HG02798 (cell line): ENCODE measurements at regions not wholly inside any gene's neighbourhood (a gene's known extent, or its start where the extent isn't known, plus 50 kb on each side); places are given as distances from the start of the nearest gene placed in this dataset.

Experiments used
- ATAC-seq: cut with Tn5 transposase; IDR thresholded peaks from one replicate; pipeline ENCODE4 v1.9.1; 2021; ENCODE audit warnings: mild to moderate bottlenecking; ENCODE audit not compliant: unreplicated experiment, poor library complexity

DNA sequence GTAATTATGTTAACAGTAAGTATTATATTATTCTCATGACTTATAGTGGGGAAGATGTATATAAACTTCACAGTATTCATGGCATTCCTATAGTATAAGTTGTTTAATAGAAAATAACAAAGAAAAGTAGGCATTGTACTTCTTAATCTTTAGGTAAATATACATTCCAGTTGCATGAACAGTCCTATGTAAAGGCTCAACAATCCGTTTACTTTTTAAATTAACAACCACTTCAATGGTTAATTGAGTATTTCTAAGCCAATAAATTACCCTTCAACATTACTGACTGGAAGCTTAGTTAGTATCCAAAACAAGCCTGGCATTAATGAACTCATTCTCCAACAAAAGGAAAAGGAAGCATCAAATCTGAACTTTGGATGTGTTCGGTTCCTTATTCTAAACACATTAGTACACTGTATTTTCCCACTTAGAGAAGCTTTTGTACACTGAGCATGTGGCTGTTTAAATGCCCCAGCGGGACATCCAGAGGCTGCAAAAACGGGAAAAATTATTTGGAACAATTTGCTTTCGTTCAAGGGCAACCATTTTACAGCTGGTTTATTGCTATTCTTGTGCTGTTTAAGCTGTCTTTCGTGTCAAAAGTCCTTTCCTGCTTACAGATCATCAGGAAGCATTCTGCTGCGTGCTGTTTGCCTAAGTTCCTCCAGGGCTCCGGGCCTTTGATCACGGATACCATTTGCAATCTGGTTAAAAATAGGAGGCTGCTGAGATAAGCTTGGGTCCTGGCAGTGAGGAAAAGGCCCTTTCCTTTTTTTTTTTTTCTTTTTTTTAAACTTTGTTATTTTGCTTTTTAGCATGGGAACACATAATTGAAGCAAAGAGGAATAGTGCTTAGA lies 460.3 kb downstream of the SPRY1 start:
- no peak for ATAC-seq

DNA sequence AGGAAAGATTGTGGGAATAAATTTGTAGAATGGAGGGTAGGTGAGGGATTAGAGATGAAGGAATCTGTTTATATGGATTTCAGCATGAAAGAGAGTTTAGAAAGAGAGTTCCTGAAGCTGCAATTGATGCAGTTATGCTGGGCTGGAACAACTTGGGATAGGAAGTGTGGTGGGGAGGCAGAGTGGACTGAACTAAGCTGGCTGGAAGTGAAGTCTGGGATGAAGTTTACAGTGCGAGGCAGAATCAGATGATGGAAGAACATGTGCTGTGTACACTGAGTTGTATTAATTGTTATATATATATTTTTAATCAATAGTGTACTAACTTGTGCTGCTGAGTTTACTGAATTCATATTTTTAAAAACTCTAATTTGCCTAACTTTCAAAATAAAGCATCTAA lies 461.9 kb downstream of the SPRY1 start:
- ATAC-seq = no peak

DNA sequence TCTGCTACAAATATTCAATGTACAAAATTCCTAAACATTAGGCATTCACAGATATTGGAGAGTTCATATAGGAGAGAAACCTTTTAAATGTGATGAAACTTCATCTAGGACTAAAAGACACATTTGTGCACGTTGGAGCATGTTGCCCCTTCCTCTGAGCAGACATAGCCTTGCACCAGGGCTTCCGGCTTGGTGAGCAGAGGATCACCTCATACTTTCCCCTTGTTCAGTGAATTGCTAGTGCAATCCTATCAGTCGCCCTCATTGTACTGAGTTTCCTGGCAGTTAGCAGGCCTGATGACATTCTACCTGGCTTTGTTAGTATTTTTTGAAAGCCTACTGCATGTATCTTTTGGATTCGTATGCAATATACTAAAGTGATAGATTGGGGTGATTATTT lies 466.2 kb downstream of the SPRY1 start:
- no peak for ATAC-seq

DNA sequence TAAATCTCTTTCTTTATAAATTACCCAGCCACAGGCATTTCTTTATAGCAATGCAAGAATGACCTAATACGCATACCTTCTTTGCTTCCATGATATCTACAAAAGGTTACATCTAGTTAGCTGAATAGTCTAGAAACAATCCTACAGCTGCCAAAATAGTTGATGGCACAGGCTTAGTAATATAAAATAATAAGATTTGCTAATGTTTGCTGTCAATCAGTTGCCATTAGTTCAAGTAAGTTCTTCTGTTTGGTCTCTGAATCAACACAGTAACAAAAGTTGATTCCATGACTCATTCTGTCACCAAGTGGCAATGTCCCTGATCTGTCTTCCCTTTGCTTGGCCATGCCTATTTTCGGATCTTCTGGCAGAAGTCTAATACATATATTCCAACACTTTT lies 470.2 kb downstream of the SPRY1 start:
- ATAC-seq = no peak

DNA sequence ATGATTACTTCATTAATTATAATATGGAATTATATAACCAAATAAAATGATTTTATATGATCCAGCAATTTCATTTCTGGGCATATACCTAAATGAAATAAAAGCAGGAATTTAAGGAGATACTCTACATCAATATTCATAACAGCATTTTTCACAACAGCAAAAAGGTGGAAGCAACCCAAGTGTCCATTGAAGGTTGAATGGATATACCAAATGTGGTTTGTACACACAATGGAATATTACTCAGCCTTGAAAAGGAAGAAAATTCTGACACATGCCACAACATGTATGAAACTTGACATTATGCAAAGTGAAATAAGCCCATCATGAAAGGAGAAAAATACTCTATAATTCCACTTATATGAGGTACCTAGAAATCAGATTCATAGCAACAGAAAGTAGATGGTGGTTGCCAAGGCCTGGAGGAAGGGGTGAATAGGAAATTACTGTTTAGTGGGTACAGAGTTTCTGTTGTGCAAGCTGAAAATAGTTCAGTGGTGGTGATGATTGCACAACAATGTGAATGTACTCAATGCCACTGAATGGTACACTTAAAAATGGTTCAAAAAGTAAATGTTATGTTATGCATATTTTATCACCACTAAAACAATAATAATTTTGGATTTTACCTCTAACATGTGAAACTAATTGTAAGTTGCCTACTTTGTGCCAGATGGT lies 471.5 kb downstream of the SPRY1 start:
- no peak for ATAC-seq

DNA sequence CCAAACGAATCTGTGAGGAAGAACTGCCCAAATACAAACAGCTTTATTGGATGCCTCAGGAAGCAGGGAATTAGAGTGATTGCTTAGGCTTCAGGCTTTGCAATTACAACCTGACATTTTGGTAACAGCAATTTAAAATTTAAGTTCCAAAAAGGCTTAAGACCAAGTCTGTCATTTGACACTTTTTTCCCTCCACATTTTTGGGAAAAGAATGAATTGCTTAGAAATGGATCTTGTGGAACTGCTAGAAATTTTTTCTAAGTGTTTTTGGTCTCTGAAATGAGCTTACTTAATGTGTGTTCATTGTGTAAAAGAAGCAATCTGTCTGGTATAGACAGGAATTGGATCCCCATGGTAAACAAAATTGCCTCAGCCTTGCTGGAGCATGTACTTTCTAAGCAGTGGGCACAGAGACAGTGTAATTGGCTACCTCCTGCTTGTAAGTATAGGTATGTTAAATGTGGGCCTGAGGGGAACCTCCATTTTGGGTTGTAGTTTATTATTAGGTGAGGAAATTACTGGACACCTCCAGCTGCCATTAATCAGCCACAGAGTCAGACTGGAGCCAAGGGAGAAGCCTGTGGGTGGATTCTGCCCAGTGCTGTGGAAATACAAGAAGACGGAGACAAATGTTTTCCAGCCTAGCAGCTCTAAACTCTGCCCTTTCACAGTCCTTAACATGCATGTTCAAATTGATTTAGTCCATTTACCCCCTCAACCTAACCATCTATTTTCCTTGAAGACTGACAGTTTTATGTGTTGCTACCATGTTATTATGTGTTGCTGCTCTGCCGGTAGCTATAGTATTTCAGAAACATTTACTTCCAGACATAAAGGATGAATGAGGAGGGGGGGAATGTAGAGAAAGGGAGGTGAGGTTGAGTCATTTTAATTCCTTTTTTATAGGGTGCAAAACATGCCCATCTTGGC lies 473.0 kb downstream of the SPRY1 start:
- ATAC-seq = no peak

DNA sequence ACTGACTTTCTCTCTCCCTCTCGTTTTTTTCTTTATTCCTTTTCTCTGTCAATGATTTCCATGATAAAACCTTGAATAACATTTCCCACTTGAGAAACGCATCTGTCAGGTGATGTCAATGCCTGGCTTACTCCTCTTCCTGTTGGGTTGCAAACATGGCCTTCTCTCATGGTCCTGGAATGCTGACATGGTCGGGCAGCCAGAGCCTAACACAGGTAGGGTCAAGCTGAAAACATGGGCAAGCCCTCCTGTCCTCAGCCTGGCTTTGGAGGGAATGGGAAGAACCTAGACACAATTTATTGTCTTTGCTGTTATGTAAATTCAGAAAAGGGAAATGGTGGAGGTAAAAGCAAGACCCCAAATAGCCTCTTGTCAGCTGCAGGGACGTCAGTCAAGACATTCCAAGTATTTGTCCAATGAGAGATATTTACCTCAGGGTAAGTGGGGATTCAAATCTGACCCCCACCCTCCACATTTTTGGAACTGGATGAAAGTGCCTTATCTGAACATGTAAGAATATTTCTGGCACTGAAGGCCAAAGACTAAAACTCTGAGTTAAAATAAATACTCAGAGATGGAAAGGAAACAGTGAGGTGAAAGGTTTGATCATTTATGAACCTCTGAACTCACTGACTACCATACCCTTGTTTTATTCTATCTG lies 473.8 kb downstream of the SPRY1 start:
- ATAC-seq = no peak

DNA sequence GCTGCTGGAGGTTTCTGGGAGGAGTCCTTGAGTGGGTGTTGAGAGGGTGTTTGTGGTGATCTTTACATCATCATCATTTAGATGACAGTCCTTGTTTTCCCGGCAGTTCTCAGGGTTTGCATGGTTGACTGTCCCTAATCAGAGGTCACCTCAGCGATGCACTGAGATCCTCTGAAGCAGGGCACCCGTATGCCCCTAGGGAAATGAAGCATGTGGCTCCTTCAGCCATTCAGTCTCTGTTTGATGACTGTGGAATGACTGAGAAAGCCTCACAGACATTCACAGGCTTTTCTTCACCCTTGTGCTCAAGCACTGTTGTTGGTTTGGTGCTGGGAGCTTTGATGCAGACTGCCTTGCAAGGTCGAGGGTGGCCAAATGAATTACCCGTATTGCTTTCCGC lies 474.7 kb downstream of the SPRY1 start:
- no peak for ATAC-seq

DNA sequence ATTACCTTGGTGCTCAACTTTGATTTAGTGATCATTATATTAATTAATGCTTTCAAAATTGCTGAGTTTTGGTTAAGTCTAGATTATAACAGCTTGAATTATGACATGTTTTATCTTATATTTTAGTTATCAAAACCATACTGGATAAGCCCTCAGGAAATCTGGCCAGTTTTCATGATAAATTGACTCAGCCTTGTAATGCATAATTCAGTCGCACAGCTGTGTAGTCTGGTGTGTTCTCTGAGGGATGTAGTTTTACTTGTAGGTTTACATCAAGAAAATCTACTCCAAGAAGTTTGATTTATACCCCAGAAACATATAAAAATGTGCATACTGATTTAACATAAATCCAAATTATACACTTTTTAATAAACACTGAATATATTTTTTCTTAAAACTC lies 477.5 kb downstream of the SPRY1 start:
- ATAC-seq = no peak

DNA sequence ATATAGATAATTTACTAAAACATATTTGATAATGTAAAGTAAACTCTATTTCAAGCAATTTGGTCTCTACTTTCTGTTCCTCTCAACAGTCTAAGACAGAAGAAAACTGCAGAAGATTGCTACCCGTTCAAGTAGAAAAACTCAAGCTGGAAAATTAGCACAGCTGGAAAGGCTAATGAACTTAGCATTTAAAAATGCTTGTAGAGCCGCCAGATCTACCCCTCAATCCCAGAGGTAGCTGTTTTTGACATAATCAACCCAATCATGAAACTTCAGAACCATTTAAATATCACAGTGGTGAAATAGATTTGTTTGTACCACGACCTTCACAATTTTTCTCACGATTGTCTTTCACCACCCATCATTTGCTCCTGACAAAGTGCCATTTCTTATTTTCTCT lies 479.5 kb downstream of the SPRY1 start:
- no peak for ATAC-seq

DNA sequence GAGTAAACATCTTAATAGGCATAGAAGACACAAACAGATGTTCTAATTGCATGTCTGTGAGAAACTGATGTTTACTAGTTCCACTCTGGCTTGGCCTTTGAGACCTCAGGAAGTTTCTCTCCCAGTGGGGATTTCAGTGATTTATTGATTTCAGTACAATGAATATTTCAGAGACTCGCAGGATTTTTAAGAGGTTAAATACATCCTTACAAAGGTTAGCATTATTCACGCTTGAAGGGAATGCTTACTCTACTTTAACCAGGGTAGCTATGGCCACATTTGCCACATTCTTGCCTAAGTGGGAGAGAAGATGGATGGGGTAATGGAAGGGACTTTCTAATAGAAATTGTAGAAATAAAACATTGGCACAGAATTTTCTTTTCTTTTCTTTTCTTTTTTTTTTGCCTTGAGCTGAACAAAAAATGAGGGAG lies 480.1 kb downstream of the SPRY1 start:
- ATAC-seq = no peak

DNA sequence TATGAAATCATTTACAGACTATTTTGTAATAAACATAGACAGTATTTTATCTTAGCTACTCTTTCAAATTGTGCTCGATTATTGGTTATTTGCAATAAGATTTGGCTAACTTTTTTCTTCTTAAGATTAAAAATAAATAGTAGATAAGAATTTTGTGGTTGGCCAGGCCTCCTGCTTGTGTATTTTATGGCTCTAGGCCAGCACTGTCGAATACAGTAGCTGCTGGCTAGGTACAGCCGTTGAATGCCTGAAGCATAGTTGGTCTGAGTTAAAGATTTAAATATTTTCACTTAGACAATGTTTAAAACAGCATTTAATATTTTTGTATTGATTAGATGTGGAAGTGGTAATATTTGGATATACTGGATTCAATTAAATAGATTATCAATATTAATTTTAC lies 481.0 kb downstream of the SPRY1 start:
- no peak for ATAC-seq

DNA sequence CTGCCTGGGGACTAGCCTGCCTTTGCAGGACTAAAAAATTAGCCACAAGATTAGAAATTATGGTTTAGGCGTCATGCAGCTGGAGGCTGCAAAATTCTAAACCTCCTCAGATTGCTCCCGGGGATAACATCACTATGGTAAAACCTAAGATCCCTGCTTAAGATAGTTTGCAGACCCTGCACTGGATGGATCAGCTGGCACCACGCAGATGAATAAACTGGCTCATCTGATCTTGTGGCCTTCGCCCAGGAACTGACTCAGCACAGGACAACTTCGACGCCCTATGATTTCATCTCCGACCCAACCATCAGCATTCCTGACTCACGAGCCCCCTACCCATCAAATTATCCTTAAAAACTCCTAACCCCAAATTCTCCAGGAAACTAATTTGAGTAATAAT lies 482.4 kb downstream of the SPRY1 start:
- no peak for ATAC-seq

DNA sequence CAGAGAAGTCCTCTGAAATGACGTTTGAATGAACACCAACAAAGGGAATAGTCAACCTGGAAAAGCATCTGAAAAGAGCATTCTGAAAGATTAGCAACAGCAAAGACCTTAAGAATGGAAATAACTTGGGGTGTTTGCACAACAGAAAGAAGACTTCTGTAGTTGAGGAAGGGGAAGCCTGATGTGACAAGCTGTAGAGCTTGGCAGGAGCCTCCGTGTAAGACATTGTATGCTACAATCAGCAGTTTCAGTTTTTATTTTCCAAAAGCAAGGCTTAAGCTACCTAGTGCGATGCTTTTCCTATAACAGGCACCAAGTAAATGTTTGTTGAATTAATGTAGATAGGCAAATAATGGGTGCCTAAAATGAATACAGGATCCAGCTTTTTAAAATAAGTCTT lies 484.0 kb downstream of the SPRY1 start:
- no peak for ATAC-seq

DNA sequence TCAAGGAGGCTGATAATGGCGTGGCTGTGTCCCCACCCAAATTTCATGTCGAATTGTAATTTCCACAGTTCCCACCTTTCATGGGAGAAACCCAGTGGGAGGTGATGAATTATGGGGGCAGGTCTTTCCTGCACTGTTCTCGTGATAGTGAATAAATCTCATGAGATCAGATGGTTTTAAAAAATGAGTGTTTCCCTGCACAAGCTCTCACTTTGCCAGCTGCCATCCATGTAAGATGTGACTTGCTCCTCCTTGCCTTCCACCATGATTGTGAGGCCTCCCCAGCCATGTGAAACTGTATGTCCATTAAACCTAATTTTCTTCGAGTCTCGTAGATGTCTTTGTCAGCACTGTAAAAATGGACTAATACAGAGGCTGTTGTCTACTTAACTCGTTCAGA lies 488.3 kb downstream of the SPRY1 start:
- no peak for ATAC-seq

DNA sequence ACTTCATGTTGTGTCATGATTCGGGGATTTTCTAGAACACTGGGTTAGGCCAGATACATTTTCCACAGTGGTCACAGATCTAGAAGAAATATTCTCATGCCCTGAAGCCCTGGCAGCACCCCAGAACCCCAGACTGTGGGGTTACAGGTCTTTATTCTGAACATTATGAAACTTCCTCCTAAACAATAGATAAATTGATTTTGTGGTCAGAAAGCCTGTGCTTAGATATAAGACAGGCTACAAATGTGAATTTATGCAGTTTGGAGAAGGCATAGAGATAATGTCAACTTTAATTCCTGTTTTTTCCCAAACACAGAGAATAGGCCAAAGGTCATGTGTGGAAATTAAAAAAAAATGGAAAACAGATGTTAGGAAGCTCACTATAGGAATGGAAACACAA lies 492.9 kb downstream of the SPRY1 start:
- no peak for ATAC-seq

DNA sequence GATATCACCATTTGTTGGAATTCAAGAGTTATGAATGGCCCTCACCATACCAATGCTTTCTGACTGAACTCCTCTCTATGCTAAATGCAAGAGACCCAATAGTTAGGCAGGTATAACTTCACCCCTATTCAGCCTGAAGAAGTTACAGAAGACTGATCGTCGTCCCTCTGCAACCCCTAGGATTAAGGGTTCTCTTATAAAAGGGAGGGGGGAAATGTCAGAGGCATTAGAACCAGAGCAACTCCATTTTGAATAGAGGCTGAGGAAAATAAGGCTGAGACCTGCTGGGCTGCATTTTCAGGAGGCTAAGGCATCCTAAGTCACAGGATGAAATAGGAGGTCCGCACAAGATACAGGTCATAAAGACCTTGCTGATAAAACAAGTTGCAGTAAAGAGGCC lies 494.3 kb downstream of the SPRY1 start:
- no peak for ATAC-seq

DNA sequence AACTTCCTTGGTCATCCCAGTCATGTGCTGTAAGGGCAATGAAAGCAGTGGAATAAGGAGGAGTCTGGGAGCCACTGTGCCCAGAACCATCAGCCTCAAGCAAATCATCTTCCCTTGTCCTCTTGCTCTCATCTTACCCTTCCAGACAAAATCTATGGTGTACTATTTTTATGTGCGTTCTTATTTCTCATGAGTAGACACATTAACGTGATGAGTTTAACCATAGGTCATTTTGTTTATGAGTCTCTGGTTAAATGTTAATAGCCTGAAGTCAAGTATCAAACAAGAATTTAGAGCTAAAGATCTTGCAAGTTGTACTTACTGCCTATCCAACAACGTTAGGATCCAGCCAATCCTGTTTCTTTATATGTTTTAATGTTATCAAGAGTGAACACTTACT lies 495.3 kb downstream of the SPRY1 start:
- ATAC-seq = no peak

DNA sequence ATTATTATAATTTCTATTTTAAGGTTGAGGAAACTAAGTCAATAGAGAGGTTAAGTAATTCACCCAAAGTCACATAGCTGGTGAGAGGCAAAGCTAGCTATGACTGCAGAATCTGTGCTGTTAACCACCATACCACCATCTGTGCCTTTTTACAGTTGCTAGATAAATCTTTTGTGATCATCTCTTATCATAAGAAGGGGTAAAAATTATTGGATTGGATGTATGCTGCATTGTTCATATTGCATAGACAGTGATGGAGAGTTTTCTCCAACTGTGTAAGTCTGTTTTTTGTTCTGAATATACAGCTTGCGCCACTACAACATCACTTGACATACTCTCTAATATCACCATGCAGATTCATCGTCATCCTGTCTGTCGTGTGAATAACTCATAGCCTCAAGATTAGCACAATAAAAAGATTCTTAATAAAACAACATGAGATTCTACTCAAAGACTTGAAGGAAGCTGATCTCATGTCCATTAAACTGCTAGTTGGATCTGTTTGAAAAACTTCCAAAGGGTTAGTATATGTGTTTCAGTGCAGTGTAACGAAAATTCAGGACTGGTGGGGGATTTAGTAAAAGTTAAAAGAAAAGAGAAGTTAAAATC lies 495.9 kb downstream of the SPRY1 start:
- ATAC-seq = no peak
